NCI-H510A treated with DMSO at 0.1 percent for 48 hours (cell line): ENCODE measurements at regions not wholly inside any gene's neighbourhood (a gene's known extent, or its start where the extent isn't known, plus 50 kb on each side); places are given as distances from the start of the nearest gene placed in this dataset.

Source experiments
- DNase-seq: peaks from one replicate; lab custom pipeline; 2025; lab: John Stamatoyannopoulos, UW

DNA sequence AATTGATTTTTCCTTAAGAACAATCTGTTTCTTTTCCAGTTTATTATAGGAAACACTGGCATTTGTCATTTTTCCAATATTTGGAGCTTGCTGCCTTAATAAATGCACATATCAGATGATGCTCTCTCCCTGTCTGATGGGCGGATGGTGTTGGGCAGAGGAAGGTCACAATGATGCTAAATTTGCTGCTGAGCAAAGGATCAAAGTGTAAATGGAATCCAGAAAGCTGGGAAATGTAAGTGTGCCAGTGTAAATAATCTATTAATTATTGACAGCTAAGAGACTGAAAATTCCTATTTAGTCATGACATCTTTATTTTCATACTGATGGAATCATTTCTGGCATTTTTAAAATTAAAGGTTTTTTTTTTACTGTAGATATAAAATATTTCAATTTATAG, 243.2 kb downstream of the PTBP2 start:
- no peak for DNase-seq

- peak; percentile 76 for DNase-seq
These were observed 245.1 kb downstream of the PTBP2 start for GRCh38 chr1:96966536-96967138.

GRCh38 chr1:96967311-96967710, 245.7 kb downstream of the PTBP2 start:
- no peak for DNase-seq

- DNase-seq: no peak
These were observed 247.0 kb downstream of the PTBP2 start for GRCh38 chr1:96968541-96968940.

DNA sequence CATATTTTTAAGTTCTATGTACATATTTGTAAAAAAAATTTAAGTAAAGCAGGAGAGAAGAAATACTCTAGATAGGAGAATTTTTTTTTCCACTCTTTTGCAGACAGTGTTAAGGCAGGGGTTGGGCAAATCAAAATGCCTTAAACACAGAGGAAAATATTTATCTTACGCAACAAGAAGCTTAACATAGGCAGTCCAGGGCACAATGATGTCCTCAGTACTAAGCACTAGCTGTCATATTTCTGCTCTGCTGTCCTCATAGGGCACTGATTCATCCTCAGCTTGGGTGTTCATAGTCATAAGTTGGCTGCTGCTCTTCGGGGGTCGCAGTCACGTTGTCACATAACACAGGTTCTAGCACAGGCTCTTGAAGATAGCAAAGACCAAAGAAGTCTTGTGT, 247.4 kb downstream of the PTBP2 start:
- no peak for DNase-seq

DNA sequence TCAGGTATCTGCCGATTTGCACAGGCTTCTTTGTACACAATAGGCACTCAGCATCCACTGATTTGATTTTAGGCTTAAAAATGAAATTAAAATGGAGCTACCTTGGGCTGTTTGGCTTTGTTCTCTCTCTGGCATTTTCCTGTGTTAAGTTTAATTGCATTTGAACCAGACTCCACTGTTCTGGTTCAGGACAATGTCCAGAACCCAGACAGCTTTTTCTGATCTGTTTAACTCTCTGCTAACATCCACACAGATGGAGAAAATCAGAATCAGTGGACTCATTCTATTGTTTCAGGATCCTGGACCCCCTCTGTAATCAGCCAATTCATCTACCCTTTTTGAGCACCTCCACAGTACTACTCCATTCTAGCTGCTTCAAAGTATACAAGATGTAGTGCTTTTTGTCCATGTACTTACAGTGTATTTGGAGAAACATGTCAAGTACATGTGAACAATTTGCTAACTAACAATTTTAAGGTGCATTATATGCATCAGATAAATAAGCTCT, 248.1 kb downstream of the PTBP2 start:
- no peak for DNase-seq

GRCh38 chr1:96971439-96971838, 249.9 kb downstream of the PTBP2 start:
- no peak for DNase-seq

DNA sequence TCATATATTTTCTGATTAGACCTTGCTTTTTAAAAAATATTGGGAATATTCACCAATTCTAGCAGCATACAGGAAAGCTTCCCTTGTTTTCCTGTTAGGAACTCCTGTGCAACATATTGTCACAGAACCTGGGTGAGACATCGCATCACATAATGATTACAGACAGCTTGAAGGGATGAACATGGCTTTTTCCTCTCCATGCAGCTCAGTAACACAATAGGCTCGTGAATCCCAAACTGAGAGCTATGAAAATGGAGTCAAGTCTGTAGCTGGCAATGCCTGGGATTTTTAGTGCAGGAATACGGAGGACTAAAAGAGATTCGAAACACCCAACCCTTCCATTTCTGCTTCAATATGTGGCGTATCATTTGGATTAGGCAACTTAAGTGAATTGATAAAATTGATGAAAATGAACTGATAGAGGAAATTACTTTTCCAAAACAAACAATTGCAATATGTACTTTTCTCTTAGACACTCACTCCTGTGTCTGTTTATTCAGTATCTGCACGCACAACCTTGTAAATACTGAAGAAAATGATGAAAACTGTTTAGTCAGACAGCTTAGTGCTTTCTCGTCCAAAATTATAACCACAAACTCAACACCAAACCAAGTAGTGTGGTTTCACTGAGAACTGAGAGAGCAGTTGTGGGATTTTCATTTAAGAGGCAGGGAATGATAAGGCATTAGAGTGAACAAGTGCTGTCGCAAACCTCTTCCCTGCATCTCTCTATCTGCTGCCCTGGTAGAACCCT, 250.4 kb downstream of the PTBP2 start:
- no peak for DNase-seq

GRCh38 chr1:96973605-96974004, 252.0 kb downstream of the PTBP2 start:
- DNase-seq: no peak

GRCh38 chr1:96978444-96978843, 256.9 kb downstream of the PTBP2 start:
- no peak for DNase-seq

GRCh38 chr1:96978901-96979300, 257.3 kb downstream of the PTBP2 start:
- no peak for DNase-seq

DNA sequence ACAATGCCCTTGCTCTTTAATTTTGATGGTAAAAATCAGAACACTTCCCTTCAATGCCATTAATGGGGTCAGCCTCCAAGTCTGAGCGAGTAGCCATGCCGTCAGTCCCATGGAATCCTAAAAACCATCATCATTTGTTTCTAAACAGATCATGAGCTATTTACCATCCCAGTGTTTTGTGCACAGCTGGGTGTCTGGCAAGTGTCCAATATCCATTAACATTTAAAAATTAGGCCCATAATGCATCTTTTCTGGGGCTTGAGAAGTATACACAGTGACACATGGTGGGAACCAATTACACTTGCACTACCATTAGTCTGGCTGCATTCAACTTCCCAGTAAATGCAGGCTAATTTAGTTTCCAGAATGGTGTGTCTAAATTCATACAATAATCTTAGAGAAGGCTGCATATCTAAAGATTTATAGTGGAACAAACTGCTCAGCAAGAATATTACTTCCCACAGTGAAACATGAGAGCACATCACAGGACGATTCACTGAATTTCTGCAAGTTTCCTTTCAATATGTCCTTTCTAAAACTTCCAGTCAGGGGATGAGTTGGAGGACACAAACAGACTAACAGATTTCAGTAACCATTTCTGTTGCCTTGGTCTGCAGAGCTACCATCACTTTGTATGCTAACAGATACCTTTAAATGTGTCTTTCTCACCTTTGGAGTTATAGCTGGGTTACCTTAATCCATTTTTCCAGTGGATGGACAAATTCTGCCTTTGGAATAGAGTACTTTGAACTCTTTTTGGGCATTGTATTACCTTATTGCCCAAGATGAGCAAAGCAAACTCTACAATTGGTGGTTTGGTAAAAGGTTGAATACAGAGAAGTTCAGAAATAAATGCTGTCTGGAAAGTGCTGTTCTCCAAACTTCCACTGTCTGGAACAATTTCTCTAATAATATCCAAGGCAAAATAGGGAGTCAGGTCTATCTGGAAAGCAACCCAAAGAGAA, 258.0 kb downstream of the PTBP2 start:
- no peak for DNase-seq

- no peak for DNase-seq
These were observed 258.9 kb downstream of the PTBP2 start for GRCh38 chr1:96980448-96980847.

DNA sequence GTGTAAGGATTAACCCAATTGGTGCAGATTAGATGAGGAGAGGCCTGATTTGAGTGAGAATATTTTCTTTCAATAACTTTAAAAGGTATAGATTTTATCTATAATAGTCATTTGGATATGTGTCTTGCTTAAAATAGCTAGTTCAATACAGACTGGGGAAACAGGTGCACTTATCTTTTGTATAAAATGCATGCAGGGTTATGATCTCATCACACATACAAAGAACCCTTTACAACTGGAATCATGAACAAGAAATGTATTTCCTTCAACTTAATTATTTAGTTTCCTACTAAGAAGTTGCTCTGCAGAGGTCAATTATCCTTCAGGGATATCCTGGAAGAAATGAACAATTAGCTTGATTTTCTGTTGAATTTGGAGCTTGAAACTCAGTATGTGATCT, 259.6 kb downstream of the PTBP2 start:
- no peak for DNase-seq

DNA sequence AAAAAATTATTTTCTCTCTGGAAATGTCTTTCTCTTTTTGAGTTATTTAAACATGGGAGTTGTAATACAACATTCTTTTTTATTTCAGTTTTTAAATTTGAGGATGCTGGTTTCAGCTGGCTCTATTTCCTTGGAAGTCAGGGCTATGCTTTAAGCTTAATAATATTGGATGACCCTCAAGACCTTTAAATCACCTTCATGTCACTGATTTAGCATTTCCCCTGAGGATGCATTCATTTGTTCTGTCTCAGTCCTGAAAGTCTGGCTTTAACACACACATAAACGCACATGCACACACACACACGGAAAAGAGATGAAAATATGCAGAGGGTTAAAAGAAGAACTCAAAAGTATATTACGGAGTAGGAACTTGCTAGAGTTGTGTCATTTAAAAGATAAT, 260.5 kb downstream of the PTBP2 start:
- DNase-seq: no peak

- no peak for DNase-seq
These were observed 262.3 kb downstream of the PTBP2 start for GRCh38 chr1:96983866-96984265.

DNA sequence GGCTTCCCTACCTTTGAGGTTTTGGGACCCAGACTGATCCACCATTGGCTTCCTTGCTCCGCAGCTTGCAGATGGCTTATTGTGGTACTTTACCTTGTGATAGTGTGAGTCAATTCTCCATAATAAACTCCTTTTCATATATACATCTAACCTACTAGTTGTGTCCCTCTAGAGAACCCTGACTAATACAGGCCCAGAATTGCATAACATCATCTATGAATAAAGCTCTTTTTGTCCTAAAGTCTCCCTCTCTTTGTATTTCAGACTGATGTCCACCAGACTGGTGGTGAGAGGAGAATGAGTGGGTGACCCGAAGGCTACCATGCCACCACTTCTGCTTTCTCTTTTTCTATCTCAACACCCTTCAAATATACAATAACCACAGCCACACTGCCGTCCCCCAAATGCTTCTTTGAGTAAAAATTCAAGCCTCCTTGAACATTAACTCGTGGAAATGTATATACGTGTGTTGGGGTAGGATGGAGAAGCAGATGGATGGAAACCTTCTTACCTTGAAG, 265.7 kb downstream of the PTBP2 start:
- DNase-seq: no peak

DNA sequence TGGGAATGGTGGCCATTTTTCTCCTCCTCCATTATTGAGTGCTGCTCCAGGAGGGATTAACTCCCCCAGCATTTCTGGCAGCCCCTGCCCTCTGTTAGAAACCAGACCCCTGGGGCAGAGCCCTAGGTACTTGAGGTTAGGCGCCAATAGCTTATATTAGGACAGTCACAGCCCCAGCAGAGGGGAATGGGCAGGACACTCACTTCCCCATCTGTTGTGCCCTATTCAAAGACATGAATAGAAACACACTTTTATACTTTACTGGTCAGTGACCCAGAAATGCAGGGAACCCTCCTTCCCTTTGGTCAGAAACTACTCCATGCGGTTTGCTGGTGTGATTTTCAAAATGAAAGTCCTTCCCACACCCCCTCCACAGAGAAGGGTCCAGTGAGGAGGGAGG, 267.7 kb downstream of the PTBP2 start:
- no peak for DNase-seq

DNA sequence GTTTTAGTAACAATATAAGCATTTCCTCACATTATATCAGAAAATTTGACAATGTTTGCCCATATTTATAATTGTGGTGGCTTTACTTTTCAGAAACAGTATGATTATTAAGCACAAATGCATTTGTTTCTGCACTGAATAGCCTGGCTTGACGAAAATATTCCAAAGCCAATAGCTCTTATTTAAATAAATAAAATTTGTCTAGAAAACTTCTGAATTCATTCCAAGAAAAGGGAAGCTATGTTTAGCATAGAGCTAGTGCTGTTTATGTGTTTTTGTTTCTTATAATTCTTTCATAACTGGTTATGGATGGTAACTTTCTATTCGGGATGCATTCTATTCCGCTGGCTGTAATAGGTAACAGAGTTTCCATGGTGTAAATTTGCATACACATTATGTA, 268.6 kb downstream of the PTBP2 start:
- no peak for DNase-seq

DNA sequence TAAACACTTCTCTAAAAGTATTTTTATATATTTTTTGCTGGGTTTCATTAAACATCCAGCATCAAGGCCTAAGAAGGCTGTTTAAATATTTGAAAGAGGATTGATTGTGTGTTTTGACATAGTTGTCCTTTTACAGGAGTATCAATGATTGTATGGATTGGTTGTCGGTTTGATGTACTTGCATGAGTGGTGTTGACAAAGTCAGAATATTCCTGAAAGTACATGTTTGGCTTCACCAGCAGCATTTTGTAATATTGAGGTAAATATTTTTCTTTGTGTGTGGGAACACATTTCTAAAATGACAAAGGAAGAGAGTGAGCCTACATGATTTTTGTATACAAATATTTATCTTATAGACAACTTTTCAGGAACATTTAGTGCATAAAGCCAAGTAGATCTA, 269.7 kb downstream of the PTBP2 start:
- no peak for DNase-seq

- DNase-seq: no peak
These were observed 271.3 kb downstream of the PTBP2 start for GRCh38 chr1:96992871-96993270.

DNA sequence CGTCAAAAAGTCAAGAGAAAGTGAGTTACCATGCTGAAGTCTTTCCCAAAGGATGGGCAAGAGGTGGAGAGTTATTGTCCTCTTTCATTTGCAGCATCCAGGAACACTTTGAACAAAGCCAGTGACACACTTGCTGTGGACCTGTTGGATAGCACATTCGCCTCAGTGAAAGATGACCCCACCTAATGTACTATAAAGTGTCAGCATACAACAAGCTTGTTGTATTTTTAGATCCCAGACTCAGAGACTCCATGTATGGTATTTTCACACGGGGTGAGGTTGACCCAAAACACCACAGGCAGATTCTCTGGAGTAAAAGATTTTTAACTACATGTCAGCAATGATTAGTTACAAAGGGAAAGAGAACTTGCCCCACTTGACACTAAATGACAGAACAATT, 273.8 kb downstream of the PTBP2 start:
- no peak for DNase-seq
